Fibroblast of lung (primary cell): ENCODE measurements at regions not wholly inside any gene's neighbourhood (a gene's known extent, or its start where the extent isn't known, plus 50 kb on each side); places are given as distances from the start of the nearest gene placed in this dataset.

ENCODE experiments used
- CTCF ChIP-seq, 2 donors: IDR thresholded peaks in 1 of 2; conservative IDR thresholded peaks in 1 of 2; 1 replicate in 1 of 2; 2 replicates in 1 of 2; pipeline ENCODE4 v1.5.1; 2011 to 2012; ENCODE audit warnings: low read length in 2 of 2, control low read depth in 1 of 2, inconsistent platforms in 1 of 2, low read depth in 1 of 2, mild to moderate bottlenecking in 1 of 2
- EZH2 ChIP-seq: IDR thresholded peaks from 2 replicates; pipeline ENCODE4 v1.5.1; 2012; ENCODE audit warnings: low read length, control low read depth, mild to moderate bottlenecking; ENCODE audit errors: missing control alignments

GRCh38 chr6:97870273-97870672 is 587.3 kb upstream of the MMS22L start:
- no peak for TF ChIP-seq CTCF (conservative IDR thresholded peaks at IDR 0.05 in 1 of 2, IDR thresholded peaks at IDR 0.05 in 1 of 2; ENCODE audit: low read depth in 1 of 2, low read length in 2 of 2)
- no peak for TF ChIP-seq EZH2
